Right ventricle myocardium inferior (tissue), 1 donor: ENCODE measurements at regions not wholly inside any gene's neighbourhood (a gene's known extent, or its start where the extent isn't known, plus 50 kb on each side); places are given as distances from the start of the nearest gene placed in this dataset.
A peak's percentile ranks its signal among the peaks of the same experiment; 100 is the strongest.
"Not testable (repeated sequence)": the region's sequence is repeated elsewhere in the genome, so short reads cannot be mapped to it uniquely, and the experiment has no call there.

Experiments
- ATAC-seq: fragments of 200-7000 bp; cut with Tn5 transposase; one replicate; pipeline ENCODE4 v1.9.1; 2020; ENCODE audit warnings: mild to moderate bottlenecking, moderate library complexity
- DNase-seq: peaks from one replicate; pipeline ENCODE4 v3.0.0; 2021; ENCODE audit errors: missing footprints
- intact Hi-C: fragments of 100-400 bp; cut with DNase I; formaldehyde crosslinking; loops from one replicate; pipeline ENCODE4 v1.11.0; 2022
- donor health status: DM: no; HTN: yes; CAD: no; lungs with severe emphysema.

DNA sequence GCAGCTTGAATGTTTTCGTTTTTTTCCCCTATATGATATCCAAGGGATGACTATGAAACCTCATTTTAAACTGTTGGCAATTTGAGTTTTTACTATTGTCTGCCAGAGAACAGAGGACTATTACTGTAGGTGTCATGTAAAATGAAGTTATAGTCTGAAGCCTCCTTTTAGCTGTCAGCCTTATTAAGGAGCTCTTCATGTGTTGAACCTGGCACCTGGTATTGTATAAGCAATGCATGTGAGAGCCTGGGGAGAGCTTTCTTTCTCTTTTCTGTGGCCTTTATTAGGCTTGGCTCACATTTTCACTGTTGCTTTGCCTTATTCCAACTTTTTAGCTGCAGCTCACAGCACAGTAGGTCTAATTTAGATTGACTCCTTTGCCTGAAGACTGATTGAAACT lies 119.1 kb upstream of the FOXP2 start:
- ATAC-seq (no peak), DNase-seq (no peak)
- intact Hi-C loops, result no loop called here

DNA sequence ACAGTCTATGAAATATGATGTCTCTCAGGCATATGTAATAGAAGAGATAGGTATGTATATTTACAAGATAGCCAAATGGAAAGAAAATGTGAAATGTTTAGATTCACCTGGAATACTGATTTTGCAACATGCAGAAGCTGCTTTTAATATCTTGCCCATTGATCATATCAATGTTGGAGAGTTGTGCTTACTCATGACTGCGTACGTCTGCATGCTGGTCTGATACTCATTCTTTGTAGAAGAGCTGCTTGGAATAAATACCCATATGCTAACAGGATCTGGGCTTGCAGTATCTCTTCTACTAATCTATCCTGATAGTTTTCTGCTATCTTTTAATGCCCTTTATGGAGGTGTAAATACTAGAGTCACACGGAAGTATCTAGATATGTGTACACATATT lies 120.6 kb upstream of the FOXP2 start:
- ATAC-seq, result no peak
- intact Hi-C loops, result no loop called here

GRCh38 chr7:114293289-114294012 lies 121.2 kb upstream of the FOXP2 start:
- DNase-seq, result no peak
- intact Hi-C loops, result no loop called here
- ATAC-seq, result no peak

More for the DNA sequence above, 120.6 kb upstream of the FOXP2 start:
- no peak for DNase-seq

DNA sequence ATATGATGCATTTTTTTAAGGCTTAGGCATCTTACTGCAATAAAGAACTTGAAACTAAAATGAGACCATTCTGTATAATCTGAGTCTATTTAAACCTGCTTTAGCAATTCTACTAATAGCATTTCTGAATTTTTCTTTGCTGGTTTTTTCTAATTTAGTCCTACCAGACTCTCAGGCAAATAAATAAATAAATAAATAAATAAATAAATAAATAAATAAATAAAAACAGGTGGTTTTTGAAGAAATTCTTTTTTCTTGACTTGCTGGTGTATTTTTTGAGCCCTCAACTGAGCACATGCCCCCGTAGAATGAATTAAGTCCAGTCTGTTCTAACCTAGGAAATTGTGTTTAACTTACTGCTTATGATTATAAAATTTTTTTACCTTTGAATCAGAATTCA lies 134.7 kb upstream of the FOXP2 start:
- intact Hi-C loops, result no loop called here
- no peak for ATAC-seq
- DNase-seq, result no peak

GRCh38 chr7:114273218-114273617 lies 141.4 kb upstream of the FOXP2 start:
- DNase-seq (no peak), ATAC-seq (no peak)
- intact Hi-C loops, result no loop called here

GRCh38 chr7:114269714-114270113 lies 144.9 kb upstream of the FOXP2 start:
- intact Hi-C loops, result no loop called here
- ATAC-seq (no peak), DNase-seq (no peak)

DNA sequence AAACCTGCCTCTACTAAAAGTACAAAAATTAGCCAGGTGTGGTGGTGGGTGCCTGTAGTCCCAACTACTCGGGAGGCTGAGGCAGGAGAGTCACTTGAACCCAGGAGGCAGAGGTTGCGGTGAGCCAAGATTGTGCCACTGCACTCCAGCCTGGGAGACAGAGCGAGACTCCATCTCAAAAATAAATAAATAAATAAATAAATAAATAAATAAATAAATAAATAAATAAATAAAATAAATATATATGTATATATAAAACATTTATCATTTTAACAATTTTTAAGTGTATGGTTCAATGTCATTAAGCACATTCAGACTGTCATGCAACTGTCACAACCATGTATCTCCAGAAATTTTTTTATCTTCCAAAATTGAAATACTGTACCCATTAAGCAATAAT lies 147.1 kb upstream of the FOXP2 start:
- DNase-seq, ATAC-seq, intact Hi-C loops: not testable (repeated sequence)

DNA sequence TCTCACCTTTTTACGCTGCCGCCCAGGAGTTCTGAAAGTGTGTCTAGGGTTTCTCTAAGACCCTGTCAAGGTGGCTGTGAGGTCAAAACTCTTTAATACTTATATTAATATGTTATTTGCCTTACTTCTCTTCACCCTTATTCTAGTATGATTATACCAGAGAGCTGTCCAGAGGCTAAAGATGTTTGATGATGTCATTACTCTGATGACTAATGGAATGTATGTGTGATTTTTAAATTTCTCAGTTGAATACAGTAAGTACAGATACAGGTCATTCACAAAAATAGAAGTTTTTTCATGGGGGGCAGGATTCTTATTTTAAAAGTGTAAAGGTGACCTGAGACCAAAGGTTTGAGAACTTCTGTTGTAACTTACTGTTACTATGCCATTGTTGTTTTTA lies 150.6 kb upstream of the FOXP2 start:
- DNase-seq, result no peak
- no peak for ATAC-seq
- intact Hi-C loops, result no loop called here

- ATAC-seq, result no peak
- intact Hi-C loops, result no loop called here
- no peak for DNase-seq
Measured at GRCh38 chr7:114263219-114263618, 151.4 kb upstream of the FOXP2 start.

DNA sequence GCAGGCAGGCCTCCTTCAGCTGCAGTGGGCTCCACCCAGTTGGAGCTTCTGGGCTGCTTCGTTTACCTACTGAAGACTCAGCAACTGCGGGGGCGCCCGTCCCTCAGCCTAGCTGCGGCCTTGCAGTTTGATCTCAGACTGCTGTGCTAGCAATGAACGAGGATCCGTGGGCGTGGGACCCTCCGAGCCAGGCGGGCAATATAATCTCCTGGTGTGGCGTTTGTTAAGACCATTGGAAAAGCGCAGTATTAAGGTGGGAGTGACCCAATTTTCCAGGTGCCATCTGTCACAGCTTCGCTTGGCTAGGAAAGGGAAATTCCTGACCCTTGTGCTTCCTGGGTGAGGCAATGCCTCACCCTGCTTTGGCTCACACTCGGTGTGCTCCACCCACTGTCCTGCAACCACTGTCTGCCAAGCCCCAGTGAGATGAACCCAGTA lies 159.2 kb upstream of the FOXP2 start:
- ATAC-seq (no peak), DNase-seq (peak; percentile 37)
- intact Hi-C loops, result no loop called here

- DNase-seq (no peak), ATAC-seq (no peak)
- intact Hi-C loops, result no loop called here
Measured at GRCh38 chr7:114243646-114244045, 171.0 kb upstream of the FOXP2 start.

- ATAC-seq (no peak), DNase-seq (no peak)
- intact Hi-C loops, result no loop called here
Measured at GRCh38 chr7:114242992-114243507, 171.6 kb upstream of the FOXP2 start.

DNA sequence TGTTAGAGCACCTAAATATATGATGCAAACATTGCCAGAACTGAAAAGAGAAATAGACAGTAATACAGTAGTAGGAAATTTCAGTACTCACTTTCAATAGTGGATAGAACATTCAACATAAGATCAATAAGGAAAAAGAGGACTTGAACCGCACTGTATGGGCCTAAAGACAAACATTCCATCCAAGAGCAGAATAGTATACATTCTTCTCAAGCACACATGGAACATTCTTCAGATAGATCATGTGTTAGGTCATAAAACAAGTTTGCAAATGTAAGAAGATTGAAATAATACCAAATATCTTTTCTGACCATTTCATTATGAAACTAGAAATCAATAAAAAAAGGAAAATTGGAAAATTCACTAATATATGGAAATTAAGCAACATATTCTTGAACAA lies 185.4 kb upstream of the FOXP2 start:
- intact Hi-C loops, result no loop called here
- ATAC-seq (no peak), DNase-seq (no peak)

DNA sequence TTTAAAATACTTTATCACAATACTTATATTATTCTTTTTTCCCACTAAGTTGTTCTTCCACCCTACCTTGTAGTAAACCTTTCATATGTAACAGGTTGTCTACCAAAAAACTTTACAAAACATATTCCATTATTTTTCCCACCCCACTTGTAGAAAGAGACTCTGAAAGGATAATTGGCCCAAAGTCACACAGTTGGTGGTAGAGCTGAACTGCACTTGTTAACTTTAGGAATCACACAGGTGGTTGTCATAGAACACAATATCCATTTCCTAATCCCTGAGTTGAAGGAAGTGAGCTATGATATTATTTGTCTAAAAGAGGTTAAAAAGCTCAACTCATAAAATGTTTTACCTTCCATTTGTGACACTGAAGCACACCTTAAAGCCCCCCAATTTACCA lies 188.8 kb upstream of the FOXP2 start:
- no peak for DNase-seq
- intact Hi-C loops, result no loop called here
- no peak for ATAC-seq

DNA sequence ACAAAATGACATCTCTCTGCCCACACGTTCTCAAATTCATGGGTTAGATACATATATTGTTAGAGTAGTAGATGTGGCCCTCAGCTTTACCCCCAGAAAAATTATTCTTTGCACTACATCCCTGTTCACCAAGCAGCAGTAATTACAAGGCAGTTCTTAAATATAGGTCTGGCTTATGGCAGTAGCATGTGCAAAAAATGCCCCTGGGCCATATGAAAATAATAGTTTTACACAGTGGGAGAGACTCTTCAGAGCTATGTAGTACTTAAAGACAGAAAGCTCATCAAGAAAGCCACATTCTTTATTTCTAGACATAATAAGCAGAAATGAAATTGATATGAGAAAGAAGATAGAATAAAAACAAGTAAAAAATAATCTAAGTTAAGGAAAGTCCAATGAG lies 196.3 kb upstream of the FOXP2 start:
- no peak for DNase-seq
- intact Hi-C loops, result no loop called here
- no peak for ATAC-seq

- ATAC-seq, result no peak
- no peak for DNase-seq
- intact Hi-C loops, result no loop called here
Measured at GRCh38 chr7:114217026-114217806, 197.4 kb upstream of the FOXP2 start.

GRCh38 chr7:114214466-114214865 lies 200.1 kb upstream of the FOXP2 start:
- intact Hi-C loops, result no loop called here
- DNase-seq (no peak), ATAC-seq (no peak)

- intact Hi-C loops, result no loop called here
- no peak for ATAC-seq
- no peak for DNase-seq
Measured at GRCh38 chr7:114212721-114213429, 201.7 kb upstream of the FOXP2 start.

DNA sequence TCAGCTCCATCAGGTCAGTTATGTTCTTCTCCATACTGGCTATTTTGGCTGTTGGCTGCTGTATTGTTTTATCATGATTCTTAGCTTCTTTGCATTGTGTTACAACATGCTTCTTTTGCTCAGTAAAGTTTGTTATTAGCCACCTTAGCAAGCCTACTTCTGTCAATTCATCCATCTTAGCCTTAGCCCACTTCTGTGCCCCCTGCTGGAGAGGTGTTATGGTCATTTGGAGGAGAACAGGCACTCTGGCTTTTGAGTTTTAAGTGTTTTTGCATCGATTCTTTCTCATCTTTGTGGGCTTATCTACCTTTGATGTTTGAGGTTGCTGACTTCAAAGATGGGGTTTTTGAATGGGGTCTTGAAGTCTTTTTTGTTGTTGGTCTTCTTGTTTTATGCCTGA lies 204.6 kb upstream of the FOXP2 start:
- ATAC-seq (no peak), DNase-seq (no peak)
- intact Hi-C loops, result no loop called here

DNA sequence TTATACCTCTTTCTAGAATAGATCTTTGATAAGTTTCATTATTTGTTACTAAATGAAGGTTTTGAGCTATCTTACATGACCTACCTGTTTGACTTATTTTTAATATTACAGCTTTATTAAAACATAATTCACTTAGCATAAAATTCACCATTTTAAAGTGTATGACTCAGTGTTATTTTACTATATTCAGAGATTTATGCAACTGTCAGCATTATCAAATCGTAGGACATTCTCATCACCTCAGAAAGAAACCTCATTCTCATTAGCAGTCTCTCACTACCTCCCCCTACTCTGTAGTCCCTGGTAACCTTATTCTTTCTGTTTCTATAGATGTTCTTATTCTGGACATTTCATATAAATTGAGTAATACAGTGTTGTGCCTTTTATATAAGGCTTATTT lies 207.9 kb upstream of the FOXP2 start:
- DNase-seq (no peak), ATAC-seq (no peak)
- intact Hi-C loops, result no loop called here
